Panc1 (cell line): ENCODE measurements at regions not wholly inside any gene's neighbourhood (a gene's known extent, or its start where the extent isn't known, plus 50 kb on each side); places are given as distances from the start of the nearest gene placed in this dataset.

ENCODE experiments used
- ATAC-seq: fragments of 200-7000 bp; cut with Tn5 transposase; 2 replicates; pipeline ENCODE4 v1.9.1; 2020; ENCODE audit warnings: mild to moderate bottlenecking, moderate library complexity
- BruUV-seq: library from RNA; stranded (reverse); fragments of 400-500 nt; replicated peaks from 2 replicates; lab custom pipeline; 2021; lab: Mats Ljungman, UMichigan
- CTCF ChIA-PET: fragments of 300-600 bp; sonication (Branson Sonifier 250); formaldehyde crosslinking; loops from one replicate; lab custom pipeline; 2022; ENCODE audit warnings: antibody characterized with exemption; lab: Charles Lee
- POLR2A ChIA-PET: fragments of 300-600 bp; sonication (Branson Sonifier 250); formaldehyde crosslinking; loops from one replicate; lab custom pipeline; 2022; ENCODE audit warnings: antibody characterized with exemption; lab: Charles Lee
- DNase-seq: peaks from one replicate; pipeline ENCODE4 v3.0.0-alpha.2; 2010; ENCODE audit warnings: low read depth, low spot score
- H3K27ac ChIP-seq: 2 replicates; pipeline ENCODE4 v1.5.1; 2011; ENCODE audit warnings: mild to moderate bottlenecking, low read length, inconsistent platforms
- H3K27me3 ChIP-seq: fragments of 200-500 bp; sonication (Bioruptor generic); 2 replicates; pipeline ENCODE4 v1.6.0; 2014; ENCODE audit warnings: low read length, inconsistent platforms; ENCODE audit not compliant: control insufficient read depth, insufficient read depth
- H3K36me3 ChIP-seq: fragments of 200-500 bp; sonication (Bioruptor generic); 2 replicates; pipeline ENCODE4 v1.5.1; 2014; ENCODE audit warnings: inconsistent platforms, mild to moderate bottlenecking, low read length, moderate library complexity; ENCODE audit not compliant: control insufficient read depth, insufficient read depth
- H3K4me1 ChIP-seq: 2 replicates; pipeline ENCODE4 v1.5.1; 2011; ENCODE audit warnings: inconsistent platforms, mild to moderate bottlenecking, low read length, moderate library complexity; ENCODE audit not compliant: control insufficient read depth, insufficient read depth
- H3K4me3 ChIP-seq, 2 experiments: 2 replicates each; pipeline ENCODE4 v1.5.1; 2011 to 2012; ENCODE audit warnings: low read depth in 2 of 2, low read length in 2 of 2, mild to moderate bottlenecking in 2 of 2, inconsistent platforms in 1 of 2, moderate library complexity in 1 of 2
- H3K9me3 ChIP-seq: fragments of 200-500 bp; sonication (Bioruptor generic); 2 replicates; pipeline ENCODE4 v1.5.1; 2014; ENCODE audit warnings: low read depth, mild to moderate bottlenecking, inconsistent platforms, low read length, moderate library complexity; ENCODE audit not compliant: control insufficient read depth, insufficient read depth
- POLR2AphosphoS5 ChIP-seq: IDR thresholded peaks from 2 replicates; pipeline ENCODE4 v1.6.1; 2012; ENCODE audit warnings: mild to moderate bottlenecking, low read depth, low read length, moderate library complexity
- SIN3A ChIP-seq: IDR thresholded peaks from 2 replicates; pipeline ENCODE4 v1.6.1; 2012; ENCODE audit warnings: low read depth, mild to moderate bottlenecking, low read length, moderate library complexity, borderline replicate concordance; ENCODE audit not compliant: insufficient read depth
- TCF7L2 ChIP-seq: IDR thresholded peaks from 2 replicates; pipeline ENCODE4 v1.6.1; 2011; ENCODE audit warnings: mild to moderate bottlenecking, low read depth, low read length, inconsistent platforms
- in situ Hi-C: cut with HindIII; loops from 2 replicates; pipeline ENCODE4 v1.10.0; 2016; ENCODE audit warnings: low sequenced_read_pairs, low pct_unique_long_range_greater_than_20kb
- intact Hi-C: fragments of 100-400 bp; cut with micrococcal nuclease; formaldehyde crosslinking; loops from one replicate; pipeline ENCODE4 v1.10.0; 2022; ENCODE audit not compliant: unreplicated experiment
- TF ChIP-seq, protein P1 (sequence below), 2 experiments: IDR thresholded peaks; 2 replicates each; pipeline ENCODE4 v1.6.1; 2011 to 2012; ENCODE audit warnings: low read depth in 2 of 2, control low read depth in 1 of 2, low read length in 1 of 2, mild to moderate bottlenecking in 1 of 2, moderate library complexity in 1 of 2; ENCODE audit not compliant: insufficient read depth in 1 of 2
- TF ChIP-seq, protein P2 (sequence below): fragments of 450-650 bp; IDR thresholded peaks from 2 replicates; pipeline ENCODE4 v1.5.1; 2017; ENCODE audit warnings: mild to moderate bottlenecking

DNA sequence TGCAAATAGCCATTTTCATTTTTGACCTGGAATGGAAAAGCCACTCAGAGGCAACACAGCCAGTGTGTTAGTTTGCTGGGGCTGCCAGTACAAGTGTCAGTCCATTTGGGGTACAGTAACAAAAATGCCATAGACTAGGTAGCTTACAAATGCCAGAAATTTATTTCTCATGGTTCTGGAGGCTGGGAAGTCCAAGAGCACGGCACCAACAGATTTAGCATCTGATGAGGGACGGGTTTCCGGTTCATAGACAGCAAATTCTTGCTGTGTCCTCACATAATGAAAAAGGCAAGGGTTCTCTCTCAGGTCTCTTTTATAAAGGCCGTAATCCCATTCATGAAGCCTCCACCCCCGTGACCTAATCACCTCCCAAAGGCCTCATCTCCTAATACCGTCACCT is 418.2 kb downstream of the TYW1 start:
- ChIA-PET POLR2A (no interaction called here), CTCF (no interaction called here)
- ATAC-seq = no peak
- no peak overlapping the region for H3K4me3 ChIP-seq
- H3K27ac ChIP-seq = no peak overlapping the region
- DNase-seq = no peak
- no peaks in the 10 kb centered on the region for H3K4me1 ChIP-seq
- intact Hi-C loops = no loop called here
- H3K27me3 ChIP-seq = peaks cover 7% of the 10 kb centered on the region; the same call in 1 of the 2 replicates
- no peaks in the 10 kb centered on the region for H3K36me3 ChIP-seq
- no TSS peak for BruUV-seq
- in situ Hi-C loops = no loop called here
- TF ChIP-seq SIN3A (no peak), POLR2AphosphoS5 (no peak), TCF7L2 (no peak)
- TF ChIP-seq, protein P1, sequence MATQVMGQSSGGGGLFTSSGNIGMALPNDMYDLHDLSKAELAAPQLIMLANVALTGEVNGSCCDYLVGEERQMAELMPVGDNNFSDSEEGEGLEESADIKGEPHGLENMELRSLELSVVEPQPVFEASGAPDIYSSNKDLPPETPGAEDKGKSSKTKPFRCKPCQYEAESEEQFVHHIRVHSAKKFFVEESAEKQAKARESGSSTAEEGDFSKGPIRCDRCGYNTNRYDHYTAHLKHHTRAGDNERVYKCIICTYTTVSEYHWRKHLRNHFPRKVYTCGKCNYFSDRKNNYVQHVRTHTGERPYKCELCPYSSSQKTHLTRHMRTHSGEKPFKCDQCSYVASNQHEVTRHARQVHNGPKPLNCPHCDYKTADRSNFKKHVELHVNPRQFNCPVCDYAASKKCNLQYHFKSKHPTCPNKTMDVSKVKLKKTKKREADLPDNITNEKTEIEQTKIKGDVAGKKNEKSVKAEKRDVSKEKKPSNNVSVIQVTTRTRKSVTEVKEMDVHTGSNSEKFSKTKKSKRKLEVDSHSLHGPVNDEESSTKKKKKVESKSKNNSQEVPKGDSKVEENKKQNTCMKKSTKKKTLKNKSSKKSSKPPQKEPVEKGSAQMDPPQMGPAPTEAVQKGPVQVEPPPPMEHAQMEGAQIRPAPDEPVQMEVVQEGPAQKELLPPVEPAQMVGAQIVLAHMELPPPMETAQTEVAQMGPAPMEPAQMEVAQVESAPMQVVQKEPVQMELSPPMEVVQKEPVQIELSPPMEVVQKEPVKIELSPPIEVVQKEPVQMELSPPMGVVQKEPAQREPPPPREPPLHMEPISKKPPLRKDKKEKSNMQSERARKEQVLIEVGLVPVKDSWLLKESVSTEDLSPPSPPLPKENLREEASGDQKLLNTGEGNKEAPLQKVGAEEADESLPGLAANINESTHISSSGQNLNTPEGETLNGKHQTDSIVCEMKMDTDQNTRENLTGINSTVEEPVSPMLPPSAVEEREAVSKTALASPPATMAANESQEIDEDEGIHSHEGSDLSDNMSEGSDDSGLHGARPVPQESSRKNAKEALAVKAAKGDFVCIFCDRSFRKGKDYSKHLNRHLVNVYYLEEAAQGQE (IDR thresholded peaks at IDR 0.05; ENCODE audit: insufficient read depth in 1 of 2, low read depth in 2 of 2, low read length in 1 of 2) = no peak
- TF ChIP-seq, protein P2, sequence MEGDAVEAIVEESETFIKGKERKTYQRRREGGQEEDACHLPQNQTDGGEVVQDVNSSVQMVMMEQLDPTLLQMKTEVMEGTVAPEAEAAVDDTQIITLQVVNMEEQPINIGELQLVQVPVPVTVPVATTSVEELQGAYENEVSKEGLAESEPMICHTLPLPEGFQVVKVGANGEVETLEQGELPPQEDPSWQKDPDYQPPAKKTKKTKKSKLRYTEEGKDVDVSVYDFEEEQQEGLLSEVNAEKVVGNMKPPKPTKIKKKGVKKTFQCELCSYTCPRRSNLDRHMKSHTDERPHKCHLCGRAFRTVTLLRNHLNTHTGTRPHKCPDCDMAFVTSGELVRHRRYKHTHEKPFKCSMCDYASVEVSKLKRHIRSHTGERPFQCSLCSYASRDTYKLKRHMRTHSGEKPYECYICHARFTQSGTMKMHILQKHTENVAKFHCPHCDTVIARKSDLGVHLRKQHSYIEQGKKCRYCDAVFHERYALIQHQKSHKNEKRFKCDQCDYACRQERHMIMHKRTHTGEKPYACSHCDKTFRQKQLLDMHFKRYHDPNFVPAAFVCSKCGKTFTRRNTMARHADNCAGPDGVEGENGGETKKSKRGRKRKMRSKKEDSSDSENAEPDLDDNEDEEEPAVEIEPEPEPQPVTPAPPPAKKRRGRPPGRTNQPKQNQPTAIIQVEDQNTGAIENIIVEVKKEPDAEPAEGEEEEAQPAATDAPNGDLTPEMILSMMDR = no peak
- no peaks in the 10 kb centered on the region for H3K9me3 ChIP-seq

DNA sequence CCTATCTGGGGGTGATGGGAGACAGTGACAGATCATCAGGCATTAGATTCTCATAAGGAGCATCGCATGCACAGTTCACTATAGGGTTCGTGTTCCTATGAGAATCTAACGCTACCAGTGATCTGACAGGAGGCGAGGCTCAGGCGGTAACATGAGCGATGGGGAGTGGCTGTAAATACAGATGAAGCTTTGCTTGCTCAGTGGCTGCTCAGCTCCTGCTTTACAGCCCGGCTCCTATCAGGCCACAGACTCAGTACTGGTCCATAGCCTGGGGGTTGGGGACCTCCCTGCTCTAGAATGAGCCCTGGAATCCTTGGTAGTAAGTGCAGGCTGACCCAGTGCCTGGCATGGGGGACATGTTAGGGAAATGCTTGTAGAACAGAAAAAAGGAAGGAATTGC is 426.0 kb downstream of the TYW1 start:
- intact Hi-C loops = no loop called here
- CTCF ChIA-PET = no interaction called here
- ATAC-seq = no peak

More for the DNA sequence above, 426.0 kb downstream of the TYW1 start:
- Histone ChIP-seq H3K36me3 (no peaks in the 10 kb centered on the region), H3K4me1 (no peaks in the 10 kb centered on the region), H3K9me3 (no peaks in the 10 kb centered on the region), H3K27ac (no peak overlapping the region), H3K27me3 (no peaks in the 10 kb centered on the region), H3K4me3 (no peak overlapping the region)
- in situ Hi-C loops = no loop called here
- TF ChIP-seq, protein P2 = no peak
- TF ChIP-seq POLR2AphosphoS5 (no peak), SIN3A (no peak), TCF7L2 (no peak)
- TF ChIP-seq, protein P1 (IDR thresholded peaks at IDR 0.05; ENCODE audit: insufficient read depth in 1 of 2, low read depth in 2 of 2, low read length in 1 of 2) = no peak
- no TSS peak for BruUV-seq
- POLR2A ChIA-PET = no interaction called here
- no peak for DNase-seq
